B cell (primary cell): ENCODE measurements at regions not wholly inside any gene's neighbourhood (a gene's known extent, or its start where the extent isn't known, plus 50 kb on each side); places are given as distances from the start of the nearest gene placed in this dataset.

Source experiments
- ATAC-seq: fragments of 200-7000 bp; cut with Tn5 transposase; one replicate; pipeline ENCODE4 v1.10.0; 2021; ENCODE audit warnings: low read depth, mild to moderate bottlenecking, moderate number of reproducible peaks, moderate library complexity
- CTCF ChIA-PET: fragments of 350-600 bp; sonication (Branson Sonifier 250); formaldehyde crosslinking; loops from one replicate; lab custom pipeline; 2021; ENCODE audit warnings: antibody characterized with exemption, inconsistent platforms; lab: Charles Lee
- POLR2A ChIA-PET: fragments of 350-600 bp; sonication (Branson Sonifier 250); formaldehyde crosslinking; loops from one replicate; lab custom pipeline; 2021; ENCODE audit warnings: antibody characterized with exemption; lab: Charles Lee
- DNase-seq: peaks from one replicate; pipeline ENCODE4 v3.0.0; 2013
- H2AFZ ChIP-seq: 2 replicates; pipeline ENCODE4 v1.6.1; 2012; ENCODE audit warnings: mild to moderate bottlenecking, low read depth, low read length; ENCODE audit not compliant: insufficient read depth, poor library complexity, severe bottlenecking
- H3K27ac ChIP-seq, 2 donors: 1 replicate in 1 of 2; 2 replicates in 1 of 2; pipeline ENCODE4 v1.5.1; 2012 to 2013; ENCODE audit warnings: low read length in 2 of 2, mild to moderate bottlenecking in 2 of 2, moderate library complexity in 1 of 2
- H3K27me3 ChIP-seq, 4 experiments: fragments of 200-600 bp in 1 of 4; sonication (generic) in 1 of 4; replicated peaks in 1 of 4; 1 replicate in 2 of 4; 2 replicates in 2 of 4; pipeline versions ENCODE4 v1.6.1 to v1.7.0; 2013 to 2016; ENCODE audit warnings: low read length in 3 of 4, mild to moderate bottlenecking in 2 of 4, mixed read lengths in 1 of 4, moderate library complexity in 1 of 4; ENCODE audit not compliant: insufficient read depth in 4 of 4, control insufficient read depth in 3 of 4; ENCODE audit errors: control extremely low read depth in 1 of 4
- H3K36me3 ChIP-seq, 2 experiments: replicated peaks in 1 of 2; 1 replicate in 1 of 2; 2 replicates in 1 of 2; pipeline versions ENCODE4 v1.6.1 to v1.7.1; 2013; ENCODE audit warnings: low read length in 1 of 2; ENCODE audit not compliant: insufficient read depth in 2 of 2, control insufficient read depth in 1 of 2; ENCODE audit errors: control extremely low read depth in 1 of 2, extremely low read depth in 1 of 2
- H3K4me1 ChIP-seq, 2 donors: fragments of 200-600 bp in 1 of 2; sonication (generic) in 1 of 2; 1 replicate in 1 of 2; 2 replicates in 1 of 2; pipeline versions ENCODE4 v1.5.1 to v1.6.1; 2013 to 2017; ENCODE audit warnings: low read length in 2 of 2; ENCODE audit not compliant: control insufficient read depth in 2 of 2, insufficient read depth in 2 of 2
- H3K4me2 ChIP-seq: replicated peaks from 2 replicates; pipeline ENCODE3; 2012; ENCODE audit warnings: mild to moderate bottlenecking, low read depth, low read length; ENCODE audit not compliant: poor library complexity, severe bottlenecking
- H3K4me3 ChIP-seq, 5 experiments: fragments of 200-600 bp in 1 of 5; sonication (generic) in 1 of 5; 1 replicate in 3 of 5; 2 replicates in 2 of 5; pipeline versions ENCODE4 v1.5.1 to v1.7.0; 2011 to 2016; ENCODE audit warnings: low read length in 4 of 5, mild to moderate bottlenecking in 4 of 5, low read depth in 2 of 5, control low read depth in 1 of 5, moderate library complexity in 1 of 5; ENCODE audit not compliant: insufficient read depth in 1 of 5; ENCODE audit errors: control extremely low read depth in 1 of 5, extremely low read depth in 1 of 5
- H3K79me2 ChIP-seq: fragments of 200-600 bp; sonication (generic); one replicate; pipeline ENCODE4 v1.6.0; 2016; ENCODE audit warnings: low read length; ENCODE audit not compliant: control insufficient read depth, insufficient read depth
- H3K9ac ChIP-seq: fragments of 200-600 bp; sonication (generic); 2 replicates; pipeline ENCODE4 v1.6.1; 2017; ENCODE audit warnings: mild to moderate bottlenecking, low read length, moderate library complexity
- H3K9me3 ChIP-seq, 3 donors: one replicate each; pipeline versions ENCODE4 v1.6.1 to v1.7.1; 2013; ENCODE audit warnings: low read length in 2 of 3; ENCODE audit not compliant: control insufficient read depth in 2 of 3, insufficient read depth in 1 of 3; ENCODE audit errors: control extremely low read depth in 1 of 3
- H4K20me1 ChIP-seq: 2 replicates; pipeline ENCODE4 v1.6.0; 2012; ENCODE audit warnings: mild to moderate bottlenecking, low read length; ENCODE audit not compliant: insufficient read depth, control insufficient read depth, poor library complexity, severe bottlenecking
- H3K27ac Mint-ChIP-seq: one replicate; pipeline ENCODE4 v1.8.0; 2021; ENCODE audit warnings: mixed read lengths
- H3K27me3 Mint-ChIP-seq: one replicate; pipeline ENCODE4 v1.8.0; 2021; ENCODE audit warnings: mixed read lengths
- H3K4me1 Mint-ChIP-seq: one replicate; pipeline ENCODE4 v1.8.0; 2021; ENCODE audit warnings: mixed read lengths
- H3K4me3 Mint-ChIP-seq: one replicate; pipeline ENCODE4 v1.8.0; 2021; ENCODE audit warnings: mixed read lengths
- H3K9me3 Mint-ChIP-seq: one replicate; pipeline ENCODE4 v1.8.0; 2022; ENCODE audit warnings: mixed read lengths; ENCODE audit not compliant: insufficient read depth
- EZH2 ChIP-seq: IDR thresholded peaks from 2 replicates; pipeline ENCODE4 v1.6.1; 2012; ENCODE audit warnings: borderline replicate concordance, low read depth, mild to moderate bottlenecking, moderate library complexity, low read length; ENCODE audit not compliant: insufficient read depth, poor library complexity, severe bottlenecking
- WGBS: methylation state at CpG from one replicate; pipeline ENCODE4 v1.1.5; 2013; ENCODE audit warnings: missing lambda C conversion rate; ENCODE audit not compliant: insufficient coverage; 5-methylcytosine and 5-hydroxymethylcytosine counted together
- intact Hi-C: fragments of 100-400 bp; cut with micrococcal nuclease; formaldehyde crosslinking; loops from one replicate; pipeline ENCODE4 v1.10.0; 2022
- TF ChIP-seq, protein P1 (sequence below): fragments of 200-600 bp; IDR thresholded peaks from one replicate; pipeline ENCODE4 v1.8.0; 2022; ENCODE audit warnings: antibody characterized with exemption, mild to moderate bottlenecking

DNA sequence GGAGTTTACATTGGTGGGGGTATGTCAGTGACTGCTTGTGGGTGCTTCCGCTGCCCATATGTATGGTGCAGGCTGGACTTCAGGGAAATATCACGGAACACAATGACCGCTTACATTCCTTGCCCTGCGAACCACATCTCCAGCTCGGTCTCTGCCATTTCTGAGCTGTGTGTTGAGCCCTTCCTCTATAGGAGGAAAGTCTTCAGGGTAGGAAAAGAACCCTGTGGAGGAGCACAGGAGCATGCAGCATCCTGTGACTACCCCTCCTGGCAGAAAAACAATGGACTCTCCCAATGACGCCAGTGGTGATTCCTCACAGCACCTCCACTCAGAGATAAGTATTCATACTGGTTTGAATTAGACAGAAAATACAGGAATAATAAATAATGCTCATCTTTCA is 276.8 kb upstream of the MAP3K1 start:
- H3K9ac ChIP-seq, result no peak overlapping the region
- H3K4me3 Mint-ChIP-seq, result no peak overlapping the region
- no peaks in the 10 kb centered on the region for H4K20me1 ChIP-seq
- no peak for DNase-seq
- ChIA-PET CTCF (no interaction called here), POLR2A (no interaction called here)
- H3K4me1 Mint-ChIP-seq, result peaks cover 9% of the 10 kb centered on the region
- H3K9me3 Mint-ChIP-seq, result no peaks in the 10 kb centered on the region
- H3K27me3 Mint-ChIP-seq, result no peaks in the 10 kb centered on the region
- 100% methylated on average over 1 of the region's 6 CpGs for whole genome bisulfite sequencing
- no peak for ATAC-seq
- no peaks in the 10 kb centered on the region for H3K79me2 ChIP-seq
- H3K36me3 ChIP-seq, result no peaks in the 10 kb centered on the region
- no peak for TF ChIP-seq EZH2
- TF ChIP-seq, protein P1, sequence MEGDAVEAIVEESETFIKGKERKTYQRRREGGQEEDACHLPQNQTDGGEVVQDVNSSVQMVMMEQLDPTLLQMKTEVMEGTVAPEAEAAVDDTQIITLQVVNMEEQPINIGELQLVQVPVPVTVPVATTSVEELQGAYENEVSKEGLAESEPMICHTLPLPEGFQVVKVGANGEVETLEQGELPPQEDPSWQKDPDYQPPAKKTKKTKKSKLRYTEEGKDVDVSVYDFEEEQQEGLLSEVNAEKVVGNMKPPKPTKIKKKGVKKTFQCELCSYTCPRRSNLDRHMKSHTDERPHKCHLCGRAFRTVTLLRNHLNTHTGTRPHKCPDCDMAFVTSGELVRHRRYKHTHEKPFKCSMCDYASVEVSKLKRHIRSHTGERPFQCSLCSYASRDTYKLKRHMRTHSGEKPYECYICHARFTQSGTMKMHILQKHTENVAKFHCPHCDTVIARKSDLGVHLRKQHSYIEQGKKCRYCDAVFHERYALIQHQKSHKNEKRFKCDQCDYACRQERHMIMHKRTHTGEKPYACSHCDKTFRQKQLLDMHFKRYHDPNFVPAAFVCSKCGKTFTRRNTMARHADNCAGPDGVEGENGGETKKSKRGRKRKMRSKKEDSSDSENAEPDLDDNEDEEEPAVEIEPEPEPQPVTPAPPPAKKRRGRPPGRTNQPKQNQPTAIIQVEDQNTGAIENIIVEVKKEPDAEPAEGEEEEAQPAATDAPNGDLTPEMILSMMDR, result no peak
- intact Hi-C loops, result no loop called here
- no peaks in the 10 kb centered on the region for H3K27me3 ChIP-seq
- no peak overlapping the region for H2AFZ ChIP-seq
- no peak overlapping the region for H3K4me3 ChIP-seq
- H3K9me3 ChIP-seq, result no peaks in the 10 kb centered on the region
- peaks cover 8% of the 10 kb centered on the region in 2 donors for H3K4me1 ChIP-seq
- no peak overlapping the region for H3K4me2 ChIP-seq
- no peak overlapping the region for H3K27ac ChIP-seq
- H3K27ac Mint-ChIP-seq, result no peak overlapping the region

DNA sequence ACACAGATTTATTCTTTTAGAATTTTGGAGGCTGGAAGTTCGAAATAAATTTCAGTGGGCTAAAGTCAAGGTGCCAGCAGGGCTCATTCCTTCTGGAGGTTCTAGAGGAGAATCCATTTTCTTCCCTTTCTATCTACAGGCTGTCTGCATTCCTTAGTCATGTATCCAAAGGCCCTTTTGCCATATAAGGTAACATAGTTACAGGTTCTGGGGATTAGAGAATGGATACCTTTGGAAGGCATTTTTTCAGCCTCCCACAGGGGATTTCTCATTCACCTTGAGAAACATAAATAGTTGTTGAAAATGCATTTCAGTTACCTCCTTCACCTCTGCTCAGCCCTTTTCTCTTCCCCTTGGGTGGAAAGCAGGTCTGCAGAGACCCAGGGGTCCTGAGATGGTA is 280.0 kb upstream of the MAP3K1 start:
- Mint-ChIP-seq H3K27ac (no peak overlapping the region), H3K4me1 (no peaks in the 10 kb centered on the region), H3K27me3 (no peaks in the 10 kb centered on the region), H3K9me3 (no peaks in the 10 kb centered on the region), H3K4me3 (no peak overlapping the region)
- Histone ChIP-seq H3K36me3 (no peaks in the 10 kb centered on the region), H4K20me1 (no peaks in the 10 kb centered on the region), H3K9me3 (no peaks in the 10 kb centered on the region), H3K9ac (no peak overlapping the region), H3K4me2 (no peak overlapping the region), H3K79me2 (no peaks in the 10 kb centered on the region), H3K4me1 (no peaks in the 10 kb centered on the region), H3K27me3 (no peaks in the 10 kb centered on the region), H2AFZ (no peak overlapping the region), H3K4me3 (no peak overlapping the region), H3K27ac (no peak overlapping the region)
- TF ChIP-seq, protein P1, result no peak
- no peak for TF ChIP-seq EZH2
- DNase-seq, result no peak
- intact Hi-C loops, result no loop called here
- no CpG with 5 or more reads among the region's 1 CpG for WGBS
- CTCF ChIA-PET, result no interaction called here
- POLR2A ChIA-PET, result no interaction called here
- ATAC-seq, result no peak
